Caco-2 (cell line): ENCODE measurements at regions not wholly inside any gene's neighbourhood (a gene's known extent, or its start where the extent isn't known, plus 50 kb on each side); places are given as distances from the start of the nearest gene placed in this dataset.

ENCODE experiments used
- BruUV-seq: library from RNA; stranded (reverse); fragments of 400-500 nt; replicated peaks from 2 replicates; lab custom pipeline; 2021; lab: Mats Ljungman, UMichigan
- CTCF ChIA-PET: fragments of 300-600 bp; sonication (Branson Sonifier 250); formaldehyde crosslinking; loops from one replicate; lab custom pipeline; 2022; ENCODE audit warnings: antibody characterized with exemption; lab: Charles Lee
- POLR2A ChIA-PET: fragments of 300-600 bp; sonication (Branson Sonifier 250); formaldehyde crosslinking; loops from one replicate; lab custom pipeline; 2022; ENCODE audit warnings: antibody characterized with exemption; lab: Charles Lee
- DNase-seq, 2 experiments: peaks; one replicate each; pipeline versions ENCODE4 v3.0.0 to v3.0.0-alpha.2; 2020 to 2022
- H3K27me3 ChIP-seq: replicated peaks from 2 replicates; pipeline ENCODE4 v1.6.0; 2011; ENCODE audit warnings: low read length; ENCODE audit not compliant: control insufficient read depth, insufficient read depth
- H3K36me3 ChIP-seq: 2 replicates; pipeline ENCODE4 v1.5.1; 2011; ENCODE audit warnings: low read length; ENCODE audit not compliant: control insufficient read depth, insufficient read depth
- H3K4me1 ChIP-seq: fragments of 250-450 bp; sonication (Bioruptor Pico); 2 replicates; pipeline ENCODE4 v1.5.1; 2020; ENCODE audit warnings: mild to moderate bottlenecking
- H3K4me3 ChIP-seq: 2 replicates; pipeline ENCODE4 v1.5.1; 2011; ENCODE audit warnings: low read depth, mild to moderate bottlenecking, control low read depth, low read length
- H3K9me3 ChIP-seq: fragments of 250-450 bp; sonication (Bioruptor Pico); 2 replicates; pipeline ENCODE4 v1.5.1; 2020; ENCODE audit warnings: mild to moderate bottlenecking, moderate library complexity
- H3K27ac Mint-ChIP-seq: one replicate; pipeline ENCODE4 v1.8.0; 2022; ENCODE audit warnings: mixed read lengths; ENCODE audit not compliant: unreplicated experiment
- H3K27me3 Mint-ChIP-seq: one replicate; pipeline ENCODE4 v1.8.0; 2022; ENCODE audit warnings: mixed read lengths; ENCODE audit not compliant: insufficient read depth, unreplicated experiment
- H3K36me3 Mint-ChIP-seq: one replicate; pipeline ENCODE4 v1.8.0; 2022; ENCODE audit warnings: mild to moderate bottlenecking, mixed read lengths; ENCODE audit not compliant: insufficient read depth, unreplicated experiment
- H3K4me1 Mint-ChIP-seq: one replicate; pipeline ENCODE4 v1.8.0; 2022; ENCODE audit warnings: low read depth, mixed read lengths; ENCODE audit not compliant: unreplicated experiment
- H3K4me3 Mint-ChIP-seq: one replicate; pipeline ENCODE4 v1.8.0; 2022; ENCODE audit warnings: mild to moderate bottlenecking, moderate library complexity, mixed read lengths; ENCODE audit not compliant: unreplicated experiment
- H3K9me3 Mint-ChIP-seq: one replicate; pipeline ENCODE4 v1.8.0; 2022; ENCODE audit warnings: mixed read lengths; ENCODE audit not compliant: unreplicated experiment
- intact Hi-C: fragments of 100-400 bp; cut with micrococcal nuclease; formaldehyde crosslinking; loops from one replicate; pipeline ENCODE4 v1.10.0; 2022; ENCODE audit not compliant: unreplicated experiment
- TF ChIP-seq, protein P1 (sequence below), 2 experiments: fragments of 200-600 bp in 1 of 2; IDR thresholded peaks; 1 replicate in 1 of 2; 2 replicates in 1 of 2; pipeline versions ENCODE4 v1.5.1 to v1.8.0; 2011 to 2022; ENCODE audit warnings: antibody characterized with exemption in 1 of 2, control low read depth in 1 of 2, inconsistent platforms in 1 of 2, low read depth in 1 of 2, low read length in 1 of 2, mild to moderate bottlenecking in 1 of 2, moderate library complexity in 1 of 2; ENCODE audit not compliant: insufficient read depth in 1 of 2, severe bottlenecking in 1 of 2, unreplicated experiment in 1 of 2

DNA sequence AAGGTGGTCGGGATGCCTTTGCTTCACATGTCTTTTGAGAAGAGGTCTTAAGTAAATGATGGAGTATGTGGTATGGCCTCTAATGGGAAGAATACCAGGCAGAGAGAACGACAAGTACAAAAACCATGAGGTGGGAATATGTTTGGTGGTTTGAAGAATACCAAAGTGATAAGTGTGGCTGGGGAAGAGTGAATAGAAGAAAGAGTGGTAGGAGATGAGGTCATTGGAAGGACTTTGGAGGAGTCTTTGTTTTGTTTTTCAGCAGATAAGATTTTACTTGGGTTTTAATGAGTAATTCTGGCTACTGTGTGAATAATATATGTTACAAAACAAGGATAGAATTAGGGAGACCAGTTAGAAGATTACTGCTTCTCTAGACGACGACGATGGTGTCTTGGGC, 515.4 kb downstream of the RAB38 start:
- POLR2A ChIA-PET, result no interaction called here
- BruUV-seq, result no TSS peak

DNA sequence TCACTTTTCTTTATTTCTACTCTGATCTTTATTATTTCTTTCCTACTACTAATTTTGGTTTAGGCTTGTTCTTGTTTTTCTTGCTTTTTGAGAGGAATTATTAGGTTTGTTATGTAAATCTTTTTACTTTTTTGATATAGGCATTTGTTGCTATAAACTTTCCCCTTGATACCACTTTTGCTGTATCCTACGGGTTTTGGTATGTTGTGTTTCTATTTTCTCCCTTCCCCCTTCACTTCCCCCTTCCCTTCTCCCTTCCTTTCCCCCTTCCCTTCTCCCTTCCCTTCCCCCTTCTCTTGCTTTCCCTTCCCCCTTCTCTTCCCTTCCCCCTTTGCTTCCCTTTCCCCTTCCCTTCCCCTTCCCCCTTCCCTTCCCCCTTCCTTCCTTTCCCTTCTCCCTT, 529.6 kb downstream of the RAB38 start:
- Mint-ChIP-seq H3K27ac (no peak overlapping the region), H3K4me1 (no peaks in the 10 kb centered on the region), H3K9me3 (no peaks in the 10 kb centered on the region), H3K36me3 (no peaks in the 10 kb centered on the region), H3K4me3 (no peak overlapping the region), H3K27me3 (peaks cover 7% of the 10 kb centered on the region)
- no peak for DNase-seq
- no peaks in the 10 kb centered on the region for H3K27me3 ChIP-seq
- H3K4me3 ChIP-seq, result no peak overlapping the region
- no peaks in the 10 kb centered on the region for H3K36me3 ChIP-seq
- ChIA-PET POLR2A (no interaction called here), CTCF (no interaction called here)
- no TSS peak for BruUV-seq
- peaks cover 3% of the 10 kb centered on the region; the same call in 1 of the 2 replicates for H3K9me3 ChIP-seq
- intact Hi-C loops, result no loop called here
- TF ChIP-seq, protein P1, sequence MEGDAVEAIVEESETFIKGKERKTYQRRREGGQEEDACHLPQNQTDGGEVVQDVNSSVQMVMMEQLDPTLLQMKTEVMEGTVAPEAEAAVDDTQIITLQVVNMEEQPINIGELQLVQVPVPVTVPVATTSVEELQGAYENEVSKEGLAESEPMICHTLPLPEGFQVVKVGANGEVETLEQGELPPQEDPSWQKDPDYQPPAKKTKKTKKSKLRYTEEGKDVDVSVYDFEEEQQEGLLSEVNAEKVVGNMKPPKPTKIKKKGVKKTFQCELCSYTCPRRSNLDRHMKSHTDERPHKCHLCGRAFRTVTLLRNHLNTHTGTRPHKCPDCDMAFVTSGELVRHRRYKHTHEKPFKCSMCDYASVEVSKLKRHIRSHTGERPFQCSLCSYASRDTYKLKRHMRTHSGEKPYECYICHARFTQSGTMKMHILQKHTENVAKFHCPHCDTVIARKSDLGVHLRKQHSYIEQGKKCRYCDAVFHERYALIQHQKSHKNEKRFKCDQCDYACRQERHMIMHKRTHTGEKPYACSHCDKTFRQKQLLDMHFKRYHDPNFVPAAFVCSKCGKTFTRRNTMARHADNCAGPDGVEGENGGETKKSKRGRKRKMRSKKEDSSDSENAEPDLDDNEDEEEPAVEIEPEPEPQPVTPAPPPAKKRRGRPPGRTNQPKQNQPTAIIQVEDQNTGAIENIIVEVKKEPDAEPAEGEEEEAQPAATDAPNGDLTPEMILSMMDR (IDR thresholded peaks at IDR 0.05; ENCODE audit: insufficient read depth in 1 of 2, low read depth in 1 of 2, low read length in 1 of 2, severe bottlenecking in 1 of 2, unreplicated experiment in 1 of 2), result no peak
- no peaks in the 10 kb centered on the region for H3K4me1 ChIP-seq

More for the DNA sequence above, 515.4 kb downstream of the RAB38 start:
- no peaks in the 10 kb centered on the region for H3K36me3 Mint-ChIP-seq
- no peaks in the 10 kb centered on the region for H3K4me1 ChIP-seq
- TF ChIP-seq, protein P1 (IDR thresholded peaks at IDR 0.05; ENCODE audit: insufficient read depth in 1 of 2, low read depth in 1 of 2, low read length in 1 of 2, severe bottlenecking in 1 of 2, unreplicated experiment in 1 of 2), result no peak
- H3K27ac Mint-ChIP-seq, result no peak overlapping the region
- H3K9me3 ChIP-seq, result no peaks in the 10 kb centered on the region
- no peaks in the 10 kb centered on the region for H3K27me3 ChIP-seq
- intact Hi-C loops, result loop anchor here (5.0 kb wide), 1 partner anchor 198 kb away; no protein-coding TSS in a partner anchor
- no peak overlapping the region for H3K4me3 Mint-ChIP-seq
- no peaks in the 10 kb centered on the region for H3K4me1 Mint-ChIP-seq
- no peak for DNase-seq
- H3K4me3 ChIP-seq, result no peak overlapping the region
- no peaks in the 10 kb centered on the region for H3K9me3 Mint-ChIP-seq
- H3K36me3 ChIP-seq, result no peaks in the 10 kb centered on the region
- CTCF ChIA-PET, result no interaction called here
- H3K27me3 Mint-ChIP-seq, result peaks cover 23% of the 10 kb centered on the region

DNA sequence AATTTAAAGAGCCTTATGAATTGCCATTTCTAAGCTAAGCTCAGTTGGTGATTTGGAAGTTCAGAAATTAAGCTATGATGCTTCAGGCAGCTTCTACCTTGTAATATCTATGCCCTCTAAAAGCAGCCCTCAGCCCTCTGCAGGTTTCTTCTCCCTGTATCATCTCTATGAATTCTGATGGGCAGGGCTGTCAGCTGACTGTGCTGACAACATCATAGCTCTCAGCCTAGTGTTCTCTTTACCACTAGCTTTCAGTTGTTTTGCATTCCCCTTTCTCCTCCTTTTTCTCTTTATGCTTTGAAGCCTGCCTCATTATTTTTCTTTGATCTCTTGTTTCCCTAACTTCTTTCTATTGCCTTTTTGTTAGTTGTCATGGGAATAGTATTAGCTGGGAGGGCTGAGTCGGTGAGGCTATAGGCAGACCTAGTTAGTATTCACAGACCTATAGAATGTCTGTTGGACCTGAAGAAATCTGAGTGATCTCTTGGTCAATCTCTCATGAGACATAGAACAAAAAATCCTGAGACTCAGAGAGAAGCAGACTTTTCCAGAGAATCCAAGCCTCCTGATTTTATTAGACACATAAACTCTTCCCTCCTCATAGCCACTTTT, 535.4 kb downstream of the RAB38 start:
- no peak overlapping the region for H3K4me3 Mint-ChIP-seq
- TF ChIP-seq, protein P1 (IDR thresholded peaks at IDR 0.05; ENCODE audit: insufficient read depth in 1 of 2, low read depth in 1 of 2, low read length in 1 of 2, severe bottlenecking in 1 of 2, unreplicated experiment in 1 of 2), result no peak
- no peaks in the 10 kb centered on the region for H3K4me1 Mint-ChIP-seq
- no peak for DNase-seq
- peaks cover 7% of the 10 kb centered on the region for H3K27me3 Mint-ChIP-seq
- CTCF ChIA-PET, result no interaction called here
- BruUV-seq, result no TSS peak
- intact Hi-C loops, result no loop called here
- Histone ChIP-seq H3K4me3 (no peak overlapping the region), H3K9me3 (no peaks in the 10 kb centered on the region), H3K4me1 (no peaks in the 10 kb centered on the region), H3K36me3 (no peaks in the 10 kb centered on the region), H3K27me3 (no peaks in the 10 kb centered on the region)
- no peak overlapping the region for H3K27ac Mint-ChIP-seq
- POLR2A ChIA-PET, result no interaction called here
- no peaks in the 10 kb centered on the region for H3K36me3 Mint-ChIP-seq
- H3K9me3 Mint-ChIP-seq, result no peaks in the 10 kb centered on the region
